ENCODE measurements at regions not wholly inside any gene's neighbourhood (a gene's known extent, or its start where the extent isn't known, plus 50 kb on each side); places are given as distances from the start of the nearest gene placed in this dataset.

DNA sequence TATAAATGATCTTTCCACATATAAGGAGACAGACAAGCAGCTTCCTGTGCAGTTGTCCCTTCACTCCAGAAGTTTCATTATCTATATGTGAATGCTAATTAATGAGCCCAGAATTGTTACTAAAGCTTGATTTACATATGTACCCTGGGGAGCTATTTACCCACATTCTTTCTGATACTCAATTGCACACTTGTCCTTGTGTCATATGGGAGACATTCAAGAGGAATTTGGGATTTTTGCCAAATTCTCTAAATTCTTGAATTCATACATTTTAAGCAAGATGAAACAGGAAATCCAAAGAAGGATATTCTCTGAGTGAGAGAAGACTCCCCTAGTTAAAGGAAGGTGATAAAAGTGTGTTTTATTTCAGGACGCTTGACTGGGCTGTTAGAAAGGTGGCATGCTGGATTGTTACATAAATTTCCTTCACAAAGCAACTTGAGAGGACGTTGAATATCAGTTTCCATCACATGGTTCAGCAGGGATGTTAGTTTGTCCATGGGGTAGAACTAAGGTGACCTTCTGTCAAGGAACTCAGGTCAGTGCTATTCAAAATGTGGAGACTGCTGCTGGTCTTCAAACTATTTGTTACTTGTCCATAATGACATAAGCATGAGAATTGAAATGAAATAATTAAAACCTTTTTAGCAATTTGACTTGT is 368.2 kb downstream of the IRS1 start:
- no peak for TF ChIP-seq EZH2 (IDR thresholded peaks at IDR 0.05; ENCODE audit: borderline replicate concordance, low read length)
- TF ChIP-seq CTCF (IDR thresholded peaks at IDR 0.05; ENCODE audit: low read length), result no peak

All from OCI-LY1 (cell line).